Gastrocnemius medialis (tissue), 4 donors: ENCODE measurements at regions not wholly inside any gene's neighbourhood (a gene's known extent, or its start where the extent isn't known, plus 50 kb on each side); places are given as distances from the start of the nearest gene placed in this dataset.

Experiments used
- CTCF ChIP-seq, 5 experiments: fragments of 450-650 bp in 3 of 5; fragments of 200-600 bp in 2 of 5; sonication (generic) in 2 of 5; IDR thresholded peaks in 4 of 5; conservative IDR thresholded peaks in 1 of 5; 1 replicate in 4 of 5; 2 replicates in 1 of 5; pipeline ENCODE4 v1.5.1; 2016 to 2019; ENCODE audit warnings: antibody characterized with exemption in 5 of 5, mild to moderate bottlenecking in 3 of 5, moderate library complexity in 3 of 5
- POLR2A ChIP-seq, 2 donors: fragments of 450-650 bp; IDR thresholded peaks; one replicate each; pipeline ENCODE4 v1.6.1; 2017; ENCODE audit warnings: antibody characterized with exemption in 2 of 2, mild to moderate bottlenecking in 2 of 2, moderate library complexity in 2 of 2

GRCh38 chr5:90117005-90117404 is 292.6 kb downstream of the CETN3 start:
- TF ChIP-seq POLR2A (IDR thresholded peaks at IDR 0.05) (no peak), CTCF (IDR thresholded peaks at IDR 0.05 in 4 of 5, conservative IDR thresholded peaks at IDR 0.05 in 1 of 5) (no peak)
